ENCODE measurements at regions not wholly inside any gene's neighbourhood (a gene's known extent, or its start where the extent isn't known, plus 50 kb on each side); places are given as distances from the start of the nearest gene placed in this dataset.

- no peak for DNase-seq
- 84 to 92% methylated on average over 12 of the region's 12 CpGs for WGBS, 2 donors
- no peak for TF ChIP-seq CTCF (IDR thresholded peaks at IDR 0.05; ENCODE audit: control extremely low read depth, extremely low read depth)
Observed at GRCh38 chr1:239955431-239955830, 136.3 kb upstream of the FMN2 start.

GRCh38 chr1:239956263-239956662, 135.4 kb upstream of the FMN2 start:
- Histone ChIP-seq H3K36me3 (ENCODE audit: control insufficient read depth in 4 of 4, insufficient read depth in 4 of 4, low read length in 4 of 4) (no peaks in the 10 kb centered on the region), H3K4me1 (ENCODE audit: control insufficient read depth in 5 of 5, insufficient read depth in 5 of 5, low read length in 5 of 5) (peaks cover 0 to 3% (median 0%) of the 10 kb centered on the region in 5 donors), H3K27me3 (ENCODE audit: control insufficient read depth in 3 of 3, insufficient read depth in 3 of 3, low read length in 2 of 3) (peaks cover 4 to 7% (median 5%) of the 10 kb centered on the region in 3 donors), H3K27ac (ENCODE audit: low read depth in 1 of 2, low read length in 1 of 2) (no peak overlapping the region), H3K4me3 (no peak overlapping the region), H3K9me3 (ENCODE audit: control insufficient read depth in 4 of 4, insufficient read depth in 3 of 4, low read length in 3 of 4) (no peaks in the 10 kb centered on the region), H3K9ac (ENCODE audit: insufficient read depth in 1 of 2, low read length in 2 of 2) (no peak overlapping the region)
- no peak for DNase-seq
- ATAC-seq (ENCODE audit: insufficient read depth, low FRiP score): no peak
- no peak for TF ChIP-seq CTCF (IDR thresholded peaks at IDR 0.05; ENCODE audit: control extremely low read depth, extremely low read depth)
- 53 to 64% methylated on average over 6 of the region's 6 CpGs for WGBS, 2 donors

More at GRCh38 chr1:239955431-239955830, 136.3 kb upstream of the FMN2 start:
- no peaks in the 10 kb centered on the region for H3K9me3 ChIP-seq (ENCODE audit: control insufficient read depth in 4 of 4, insufficient read depth in 3 of 4, low read length in 3 of 4)
- H3K27me3 ChIP-seq (ENCODE audit: control insufficient read depth in 3 of 3, insufficient read depth in 3 of 3, low read length in 2 of 3): peaks cover 4 to 7% (median 5%) of the 10 kb centered on the region in 3 donors
- H3K36me3 ChIP-seq (ENCODE audit: control insufficient read depth in 4 of 4, insufficient read depth in 4 of 4, low read length in 4 of 4): no peaks in the 10 kb centered on the region
- no peak for ATAC-seq (ENCODE audit: insufficient read depth, low FRiP score)
- H3K4me3 ChIP-seq: no peak overlapping the region
- H3K4me1 ChIP-seq (ENCODE audit: control insufficient read depth in 5 of 5, insufficient read depth in 5 of 5, low read length in 5 of 5): peaks cover 0 to 3% (median 0%) of the 10 kb centered on the region in 5 donors
- no peak overlapping the region for H3K27ac ChIP-seq (ENCODE audit: low read depth in 1 of 2, low read length in 1 of 2)
- H3K9ac ChIP-seq (ENCODE audit: insufficient read depth in 1 of 2, low read length in 2 of 2): no peak overlapping the region

- no peaks in the 10 kb centered on the region for H3K9me3 ChIP-seq (ENCODE audit: control insufficient read depth in 4 of 4, insufficient read depth in 3 of 4, low read length in 3 of 4)
- peaks cover 4 to 7% (median 5%) of the 10 kb centered on the region in 3 donors for H3K27me3 ChIP-seq (ENCODE audit: control insufficient read depth in 3 of 3, insufficient read depth in 3 of 3, low read length in 2 of 3)
- 45 to 61% methylated on average over 4 of the region's 4 CpGs for WGBS, 2 donors
- no peaks in the 10 kb centered on the region for H3K36me3 ChIP-seq (ENCODE audit: control insufficient read depth in 4 of 4, insufficient read depth in 4 of 4, low read length in 4 of 4)
- DNase-seq: no peak
- TF ChIP-seq CTCF (IDR thresholded peaks at IDR 0.05; ENCODE audit: control extremely low read depth, extremely low read depth): no peak
- no peak overlapping the region for H3K9ac ChIP-seq (ENCODE audit: insufficient read depth in 1 of 2, low read length in 2 of 2)
- no peak overlapping the region for H3K27ac ChIP-seq (ENCODE audit: low read depth in 1 of 2, low read length in 1 of 2)
- no peak for ATAC-seq (ENCODE audit: insufficient read depth, low FRiP score)
- H3K4me3 ChIP-seq: no peak overlapping the region
- H3K4me1 ChIP-seq (ENCODE audit: control insufficient read depth in 5 of 5, insufficient read depth in 5 of 5, low read length in 5 of 5): peaks cover 0 to 3% (median 0%) of the 10 kb centered on the region in 5 donors
Observed at GRCh38 chr1:239958063-239958462, 133.6 kb upstream of the FMN2 start.

GRCh38 chr1:239960366-239960765, 131.3 kb upstream of the FMN2 start:
- H3K36me3 ChIP-seq (ENCODE audit: control insufficient read depth in 4 of 4, insufficient read depth in 4 of 4, low read length in 4 of 4): no peaks in the 10 kb centered on the region
- WGBS, 2 donors: 58 to 65% methylated on average over 2 of the region's 2 CpGs
- H3K9me3 ChIP-seq (ENCODE audit: control insufficient read depth in 4 of 4, insufficient read depth in 3 of 4, low read length in 3 of 4): no peaks in the 10 kb centered on the region
- peaks cover 0 to 7% (median 4%) of the 10 kb centered on the region in 3 donors for H3K27me3 ChIP-seq (ENCODE audit: control insufficient read depth in 3 of 3, insufficient read depth in 3 of 3, low read length in 2 of 3)
- H3K4me1 ChIP-seq (ENCODE audit: control insufficient read depth in 5 of 5, insufficient read depth in 5 of 5, low read length in 5 of 5): peaks cover 0 to 3% (median 0%) of the 10 kb centered on the region in 5 donors
- no peak overlapping the region for H3K4me3 ChIP-seq
- H3K9ac ChIP-seq (ENCODE audit: insufficient read depth in 1 of 2, low read length in 2 of 2): no peak overlapping the region
- no peak for ATAC-seq (ENCODE audit: insufficient read depth, low FRiP score)
- TF ChIP-seq CTCF (IDR thresholded peaks at IDR 0.05; ENCODE audit: control extremely low read depth, extremely low read depth): no peak
- peak in 2 of 3 donors; percentile 27 to 52 for DNase-seq
- no peak overlapping the region for H3K27ac ChIP-seq (ENCODE audit: low read depth in 1 of 2, low read length in 1 of 2)

Measured in lung (tissue), 11 donors.